ENCODE measurements at regions not wholly inside any gene's neighbourhood (a gene's known extent, or its start where the extent isn't known, plus 50 kb on each side); places are given as distances from the start of the nearest gene placed in this dataset.

- TF ChIP-seq, protein P1, sequence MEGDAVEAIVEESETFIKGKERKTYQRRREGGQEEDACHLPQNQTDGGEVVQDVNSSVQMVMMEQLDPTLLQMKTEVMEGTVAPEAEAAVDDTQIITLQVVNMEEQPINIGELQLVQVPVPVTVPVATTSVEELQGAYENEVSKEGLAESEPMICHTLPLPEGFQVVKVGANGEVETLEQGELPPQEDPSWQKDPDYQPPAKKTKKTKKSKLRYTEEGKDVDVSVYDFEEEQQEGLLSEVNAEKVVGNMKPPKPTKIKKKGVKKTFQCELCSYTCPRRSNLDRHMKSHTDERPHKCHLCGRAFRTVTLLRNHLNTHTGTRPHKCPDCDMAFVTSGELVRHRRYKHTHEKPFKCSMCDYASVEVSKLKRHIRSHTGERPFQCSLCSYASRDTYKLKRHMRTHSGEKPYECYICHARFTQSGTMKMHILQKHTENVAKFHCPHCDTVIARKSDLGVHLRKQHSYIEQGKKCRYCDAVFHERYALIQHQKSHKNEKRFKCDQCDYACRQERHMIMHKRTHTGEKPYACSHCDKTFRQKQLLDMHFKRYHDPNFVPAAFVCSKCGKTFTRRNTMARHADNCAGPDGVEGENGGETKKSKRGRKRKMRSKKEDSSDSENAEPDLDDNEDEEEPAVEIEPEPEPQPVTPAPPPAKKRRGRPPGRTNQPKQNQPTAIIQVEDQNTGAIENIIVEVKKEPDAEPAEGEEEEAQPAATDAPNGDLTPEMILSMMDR (conservative IDR thresholded peaks at IDR 0.05) = no peak
- TF ChIP-seq ZFX (IDR thresholded peaks at IDR 0.05) = no peak
Measured at GRCh38 chr1:213693864-213694263, 293.9 kb upstream of the PROX1 start.
